MCF 10A (cell line): ENCODE measurements at regions not wholly inside any gene's neighbourhood (a gene's known extent, or its start where the extent isn't known, plus 50 kb on each side); places are given as distances from the start of the nearest gene placed in this dataset.

ENCODE experiments used
- BruUV-seq: library from RNA; stranded (reverse); fragments of 400-500 nt; replicated peaks from 2 replicates; lab custom pipeline; 2021; lab: Mats Ljungman, UMichigan
- CTCF ChIA-PET: fragments of 300-600 bp; sonication (Branson Sonifier 250); formaldehyde crosslinking; extraction: SDS; loops from one replicate; lab custom pipeline; 2021; ENCODE audit warnings: antibody characterized with exemption, inconsistent platforms; lab: Yijun Ruan, JAX
- POLR2A ChIA-PET: fragments of 300-600, 350-650 bp; sonication (Branson Sonifier 250); formaldehyde crosslinking; extraction: SDS; loops from one replicate; lab custom pipeline; 2020; ENCODE audit warnings: antibody characterized with exemption, inconsistent platforms; lab: Yijun Ruan, JAX
- DNase-seq: peaks from one replicate; pipeline ENCODE4 v3.0.0-alpha.2; 2018; ENCODE audit not compliant: unreplicated experiment
- H3K27ac Mint-ChIP-seq: one replicate; pipeline ENCODE4 v1.8.0; 2022; ENCODE audit warnings: mild to moderate bottlenecking, low read depth, mixed read lengths; ENCODE audit not compliant: unreplicated experiment
- H3K27me3 Mint-ChIP-seq: one replicate; pipeline ENCODE4 v1.8.0; 2022; ENCODE audit warnings: mixed read lengths; ENCODE audit not compliant: insufficient read depth, unreplicated experiment
- H3K36me3 Mint-ChIP-seq: one replicate; pipeline ENCODE4 v1.8.0; 2022; ENCODE audit warnings: mild to moderate bottlenecking, moderate library complexity, mixed read lengths; ENCODE audit not compliant: insufficient read depth, unreplicated experiment
- H3K4me1 Mint-ChIP-seq: one replicate; pipeline ENCODE4 v1.8.0; 2022; ENCODE audit warnings: mixed read lengths; ENCODE audit not compliant: insufficient read depth, unreplicated experiment
- H3K4me3 Mint-ChIP-seq: one replicate; pipeline ENCODE4 v1.8.0; 2022; ENCODE audit warnings: mild to moderate bottlenecking, moderate library complexity, mixed read lengths; ENCODE audit not compliant: unreplicated experiment
- H3K9me3 Mint-ChIP-seq: one replicate; pipeline ENCODE4 v1.8.0; 2022; ENCODE audit warnings: mixed read lengths; ENCODE audit not compliant: unreplicated experiment
- intact Hi-C: fragments of 100-400 bp; cut with micrococcal nuclease; formaldehyde crosslinking; loops from 2 replicates; pipeline ENCODE4 v1.14.1; 2022
- TF ChIP-seq, protein P1 (sequence below): fragments of 200-600 bp; IDR thresholded peaks from one replicate; pipeline ENCODE4 v1.8.0; 2022; ENCODE audit warnings: antibody characterized with exemption, mild to moderate bottlenecking; ENCODE audit not compliant: unreplicated experiment

GRCh38 chr13:61795580-61795979 is 379.9 kb upstream of the PCDH20 start:
- Mint-ChIP-seq H3K4me3 (no peak overlapping the region), H3K36me3 (no peaks in the 10 kb centered on the region), H3K27me3 (no peaks in the 10 kb centered on the region), H3K4me1 (no peaks in the 10 kb centered on the region), H3K27ac (no peak overlapping the region), H3K9me3 (peaks cover 13% of the 10 kb centered on the region)
- ChIA-PET CTCF (no interaction called here), POLR2A (no interaction called here)
- peak; percentile 33 for DNase-seq
- no TSS peak for BruUV-seq
- intact Hi-C loops: no loop called here
- TF ChIP-seq, protein P1, sequence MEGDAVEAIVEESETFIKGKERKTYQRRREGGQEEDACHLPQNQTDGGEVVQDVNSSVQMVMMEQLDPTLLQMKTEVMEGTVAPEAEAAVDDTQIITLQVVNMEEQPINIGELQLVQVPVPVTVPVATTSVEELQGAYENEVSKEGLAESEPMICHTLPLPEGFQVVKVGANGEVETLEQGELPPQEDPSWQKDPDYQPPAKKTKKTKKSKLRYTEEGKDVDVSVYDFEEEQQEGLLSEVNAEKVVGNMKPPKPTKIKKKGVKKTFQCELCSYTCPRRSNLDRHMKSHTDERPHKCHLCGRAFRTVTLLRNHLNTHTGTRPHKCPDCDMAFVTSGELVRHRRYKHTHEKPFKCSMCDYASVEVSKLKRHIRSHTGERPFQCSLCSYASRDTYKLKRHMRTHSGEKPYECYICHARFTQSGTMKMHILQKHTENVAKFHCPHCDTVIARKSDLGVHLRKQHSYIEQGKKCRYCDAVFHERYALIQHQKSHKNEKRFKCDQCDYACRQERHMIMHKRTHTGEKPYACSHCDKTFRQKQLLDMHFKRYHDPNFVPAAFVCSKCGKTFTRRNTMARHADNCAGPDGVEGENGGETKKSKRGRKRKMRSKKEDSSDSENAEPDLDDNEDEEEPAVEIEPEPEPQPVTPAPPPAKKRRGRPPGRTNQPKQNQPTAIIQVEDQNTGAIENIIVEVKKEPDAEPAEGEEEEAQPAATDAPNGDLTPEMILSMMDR: no peak

DNA sequence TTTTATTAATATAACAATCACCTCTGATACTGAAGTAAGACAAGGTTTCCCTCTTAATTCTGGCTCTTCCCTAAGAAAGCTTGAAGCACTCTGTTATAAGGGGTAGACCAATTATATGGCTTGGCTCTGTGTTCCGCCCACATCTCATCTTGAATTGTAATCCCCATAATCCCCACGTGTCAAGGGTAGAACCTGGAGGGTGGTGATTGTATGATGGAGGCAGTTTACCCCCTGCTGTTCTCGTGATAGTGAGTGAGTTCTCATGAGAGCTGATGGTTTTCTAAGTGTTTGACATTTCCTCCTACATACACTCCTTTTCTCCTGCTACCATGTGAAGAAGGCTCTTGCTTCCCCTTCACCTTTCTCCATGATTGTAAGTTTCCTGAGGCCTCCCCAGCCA is 363.8 kb upstream of the PCDH20 start:
- H3K9me3 Mint-ChIP-seq: peaks cover 6% of the 10 kb centered on the region
- H3K36me3 Mint-ChIP-seq: no peaks in the 10 kb centered on the region
- H3K4me3 Mint-ChIP-seq: no peak overlapping the region
- H3K27me3 Mint-ChIP-seq: no peaks in the 10 kb centered on the region
- intact Hi-C loops: no loop called here
- POLR2A ChIA-PET: no interaction called here
- TF ChIP-seq, protein P1: no peak
- no peak for DNase-seq
- BruUV-seq: no TSS peak
- CTCF ChIA-PET: interaction anchor here (0.6 kb wide), 1 partner anchor 303 kb away, joined by 3 read pairs; no protein-coding TSS in a partner anchor
- no peak overlapping the region for H3K27ac Mint-ChIP-seq
- H3K4me1 Mint-ChIP-seq: no peaks in the 10 kb centered on the region

DNA sequence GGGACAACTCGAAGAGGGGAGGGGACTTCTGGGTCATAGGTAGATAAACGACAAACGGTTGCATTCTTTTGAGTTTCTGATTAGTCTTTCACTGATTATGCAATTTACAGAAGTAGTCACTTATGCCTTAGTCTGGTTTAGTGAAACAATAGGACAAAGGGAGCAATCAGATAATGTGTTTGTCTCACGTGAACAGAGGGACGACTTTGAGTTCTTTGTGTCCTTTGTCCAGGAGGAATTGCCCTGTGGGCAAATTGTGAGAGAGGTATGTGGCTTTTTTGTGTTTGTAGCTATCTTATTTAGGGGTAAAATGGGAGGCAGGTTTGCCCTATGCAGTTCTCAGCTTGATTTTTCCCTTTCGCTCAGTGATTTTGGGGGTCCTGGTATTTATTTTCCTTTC is 362.9 kb upstream of the PCDH20 start:
- H3K27ac Mint-ChIP-seq: no peak overlapping the region
- no peaks in the 10 kb centered on the region for H3K36me3 Mint-ChIP-seq
- ChIA-PET POLR2A (no interaction called here), CTCF (no interaction called here)
- BruUV-seq: no TSS peak
- H3K27me3 Mint-ChIP-seq: no peaks in the 10 kb centered on the region
- H3K9me3 Mint-ChIP-seq: peaks cover 6% of the 10 kb centered on the region
- no peak overlapping the region for H3K4me3 Mint-ChIP-seq
- no peak for DNase-seq
- intact Hi-C loops: no loop called here
- TF ChIP-seq, protein P1: no peak
- no peaks in the 10 kb centered on the region for H3K4me1 Mint-ChIP-seq

- Mint-ChIP-seq H3K4me3 (no peak overlapping the region), H3K27me3 (no peaks in the 10 kb centered on the region), H3K9me3 (peaks cover 6% of the 10 kb centered on the region), H3K4me1 (no peaks in the 10 kb centered on the region), H3K27ac (no peak overlapping the region), H3K36me3 (no peaks in the 10 kb centered on the region)
- intact Hi-C loops: no loop called here
- no TSS peak for BruUV-seq
- CTCF ChIA-PET: no interaction called here
- DNase-seq: no peak
- TF ChIP-seq, protein P1: no peak
- POLR2A ChIA-PET: no interaction called here
Observed at GRCh38 chr13:61777899-61778298, 362.2 kb upstream of the PCDH20 start.
